DMS153 treated with DMSO at 0.1 percent for 48 hours (cell line): ENCODE measurements at regions not wholly inside any gene's neighbourhood (a gene's known extent, or its start where the extent isn't known, plus 50 kb on each side); places are given as distances from the start of the nearest gene placed in this dataset.
"Not testable (repeated sequence)": the region's sequence is repeated elsewhere in the genome, so short reads cannot be mapped to it uniquely, and the experiment has no call there.

Experiments
- DNase-seq: peaks from one replicate; lab custom pipeline; 2025; ENCODE audit not compliant: unreplicated experiment; lab: John Stamatoyannopoulos, UW

GRCh38 chr4:1531683-1532548, 125.7 kb upstream of the NKX1-1 start:
- DNase-seq: no peak

DNA sequence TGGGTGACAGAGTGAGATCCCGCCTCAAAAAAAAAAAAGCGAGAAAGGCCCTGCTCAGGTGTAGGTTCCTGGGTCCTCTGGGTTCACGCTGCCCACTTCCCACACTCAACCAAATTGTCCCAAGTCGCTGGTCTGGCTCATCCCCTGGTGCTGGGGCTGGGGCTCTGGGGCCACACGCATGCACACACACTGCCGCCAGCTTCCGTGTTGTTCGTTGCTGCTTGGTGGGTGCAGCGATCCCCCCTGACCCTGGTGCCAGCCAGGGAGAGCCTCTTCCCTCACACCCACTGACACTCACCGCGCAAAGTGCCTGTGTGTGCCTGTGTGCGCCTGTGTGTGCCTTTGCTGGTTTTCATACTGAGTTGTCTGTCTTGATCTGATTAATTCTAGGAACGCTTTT, 124.1 kb upstream of the NKX1-1 start:
- DNase-seq: no peak

DNA sequence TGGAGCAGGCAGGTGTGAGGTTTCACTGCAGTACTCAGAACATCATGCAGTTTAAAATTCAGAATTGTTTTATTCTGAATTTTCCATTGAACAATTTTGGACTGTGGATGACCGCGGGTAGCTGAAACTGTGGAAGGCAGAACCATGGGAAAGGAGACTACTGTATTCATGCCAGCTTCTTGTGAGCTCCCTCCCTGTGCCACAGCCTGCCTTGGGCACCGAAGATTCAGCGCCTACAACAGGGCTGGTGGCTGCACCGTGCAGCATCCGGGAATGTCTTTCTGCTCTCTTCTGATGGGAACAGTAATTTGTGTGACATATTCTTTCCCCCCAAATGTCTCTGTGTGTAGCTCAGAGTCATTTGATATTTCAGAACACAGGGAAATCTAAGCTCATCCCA, 118.5 kb upstream of the NKX1-1 start:
- DNase-seq: no peak

GRCh38 chr4:1523907-1524636, 117.8 kb upstream of the NKX1-1 start:
- DNase-seq: no peak

GRCh38 chr4:1523506-1523905, 117.3 kb upstream of the NKX1-1 start:
- DNase-seq: no peak

DNA sequence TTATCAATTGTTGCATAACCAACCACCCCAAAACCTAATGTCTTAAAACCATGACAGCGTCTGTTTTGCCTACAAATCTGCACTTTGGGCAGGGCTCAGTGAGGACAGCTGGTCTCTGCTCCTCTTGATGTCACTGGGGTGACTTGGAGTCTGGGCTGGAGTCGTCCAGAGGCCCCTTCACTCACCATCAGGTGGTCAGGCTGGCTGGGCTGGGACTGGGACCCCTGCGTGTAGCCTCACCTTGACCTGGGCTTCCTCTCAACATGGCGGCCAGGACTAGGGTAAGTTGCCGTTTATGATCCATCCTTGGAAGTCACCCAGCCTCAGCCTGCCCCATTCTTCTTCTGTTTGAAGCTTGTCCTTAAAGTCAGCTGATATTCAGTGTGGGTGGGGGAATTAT, 116.8 kb upstream of the NKX1-1 start:
- no peak for DNase-seq

DNA sequence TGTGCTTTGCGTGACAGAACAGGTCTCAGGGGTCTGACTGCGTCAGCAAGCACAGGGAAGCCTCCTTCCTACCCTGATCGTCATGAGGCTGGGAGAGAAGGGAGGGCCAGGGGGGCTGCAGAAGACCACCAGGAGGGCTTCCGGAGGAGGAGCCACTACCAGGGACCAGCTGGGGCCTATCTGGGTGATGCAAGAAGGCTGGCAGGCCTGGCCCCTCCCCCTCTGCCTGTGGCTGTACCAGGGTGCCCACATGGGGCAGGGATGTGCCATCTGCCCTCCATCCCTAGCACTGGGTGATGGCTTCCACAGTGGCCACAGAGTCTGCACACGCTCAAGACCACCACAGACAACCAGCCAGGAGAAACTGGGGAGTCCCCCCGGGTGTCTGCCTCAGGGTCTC, 116.4 kb upstream of the NKX1-1 start:
- no peak for DNase-seq

GRCh38 chr4:1521821-1522361, 115.6 kb upstream of the NKX1-1 start:
- no peak for DNase-seq

DNA sequence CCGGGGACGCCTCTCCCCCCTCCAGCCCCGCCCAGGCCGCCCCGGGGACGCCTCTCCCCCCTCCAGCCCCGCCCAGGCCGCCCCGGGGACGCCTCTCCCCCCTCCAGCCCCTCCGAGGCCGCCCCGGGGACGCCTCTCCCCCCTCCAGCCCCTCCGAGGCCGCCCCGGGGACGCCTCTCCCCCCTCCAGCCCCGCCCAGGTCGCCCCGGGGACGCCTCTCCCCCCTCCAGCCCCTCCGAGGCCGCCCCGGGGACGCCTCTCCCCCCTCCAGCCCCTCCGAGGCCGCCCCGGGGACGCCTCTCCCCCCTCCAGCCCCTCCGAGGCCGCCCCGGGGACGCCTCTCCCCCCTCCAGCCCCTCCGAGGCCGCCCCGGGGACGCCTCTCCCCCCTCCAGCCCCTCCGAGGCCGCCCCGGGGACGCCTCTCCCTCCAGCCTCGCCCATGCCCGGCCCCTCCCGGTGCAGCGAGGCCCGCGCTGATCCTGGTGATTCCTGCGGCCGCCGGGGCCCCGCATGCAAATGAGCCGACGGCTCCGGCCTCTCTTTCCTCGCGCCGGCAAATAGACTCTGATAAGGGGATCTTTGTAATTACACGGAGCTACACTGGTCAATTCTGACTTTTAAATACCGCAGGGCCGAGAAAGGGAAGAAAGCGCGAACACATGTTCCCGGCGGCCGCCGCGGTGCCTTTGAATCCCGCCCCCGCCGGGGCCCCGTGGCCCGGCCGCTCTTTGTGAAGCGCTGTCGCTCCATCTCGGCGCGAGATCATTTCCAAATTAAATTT, 114.7 kb upstream of the NKX1-1 start:
- DNase-seq: not testable (repeated sequence)

GRCh38 chr4:1519787-1520661, 113.8 kb upstream of the NKX1-1 start:
- no peak for DNase-seq

GRCh38 chr4:1518997-1519700, 112.9 kb upstream of the NKX1-1 start:
- no peak for DNase-seq

GRCh38 chr4:1517592-1518411, 111.6 kb upstream of the NKX1-1 start:
- DNase-seq: no peak

DNA sequence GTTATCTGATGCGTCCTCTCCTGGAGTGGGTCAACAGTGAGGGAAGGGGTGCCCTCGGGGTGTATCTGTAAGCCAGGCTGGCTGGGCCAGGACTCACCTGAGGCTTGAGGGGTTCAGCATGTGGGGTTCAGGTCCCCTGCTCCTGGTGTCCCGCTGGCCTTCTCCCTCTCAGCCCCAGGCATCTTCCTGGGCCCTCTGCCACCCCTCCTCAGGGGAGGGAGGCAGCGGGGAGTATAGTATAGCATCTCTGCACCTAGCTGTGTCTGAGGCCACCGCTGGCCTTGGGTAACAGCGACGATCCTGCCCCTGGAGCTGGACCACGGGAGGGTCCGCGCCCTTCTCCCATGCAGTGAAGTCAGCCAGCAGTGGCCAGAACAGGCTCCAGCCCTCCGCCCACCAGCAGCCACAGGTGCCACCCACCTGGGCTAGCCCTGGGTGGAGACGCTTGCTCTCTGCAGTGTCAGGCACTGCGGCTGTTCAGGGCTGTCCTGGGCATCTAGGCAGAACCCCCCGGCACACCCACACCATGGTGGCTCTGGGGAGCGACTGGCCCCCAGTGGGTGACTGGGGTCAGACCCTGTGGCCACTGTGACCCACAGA, 110.7 kb upstream of the NKX1-1 start:
- DNase-seq: no peak

DNA sequence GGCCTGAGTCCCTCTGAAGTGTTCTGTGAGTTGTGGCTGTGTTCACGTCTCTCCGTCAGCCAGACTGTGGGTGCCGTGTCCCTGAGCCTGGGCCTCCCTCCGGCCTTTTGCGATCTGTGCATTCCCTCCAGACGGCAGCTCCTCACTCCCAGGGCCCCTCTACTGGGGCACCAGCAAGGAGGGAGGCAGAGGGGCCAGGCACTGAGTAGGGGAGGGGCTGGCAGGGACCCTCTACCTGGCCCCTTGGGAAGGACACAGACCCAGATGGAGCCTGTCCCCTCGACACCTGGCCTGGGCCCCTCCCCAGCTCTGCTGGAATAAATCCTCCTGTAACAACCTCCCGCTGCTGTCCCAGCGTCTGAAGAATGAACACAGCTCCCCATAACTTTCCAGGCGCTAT, 110.0 kb upstream of the NKX1-1 start:
- no peak for DNase-seq

DNA sequence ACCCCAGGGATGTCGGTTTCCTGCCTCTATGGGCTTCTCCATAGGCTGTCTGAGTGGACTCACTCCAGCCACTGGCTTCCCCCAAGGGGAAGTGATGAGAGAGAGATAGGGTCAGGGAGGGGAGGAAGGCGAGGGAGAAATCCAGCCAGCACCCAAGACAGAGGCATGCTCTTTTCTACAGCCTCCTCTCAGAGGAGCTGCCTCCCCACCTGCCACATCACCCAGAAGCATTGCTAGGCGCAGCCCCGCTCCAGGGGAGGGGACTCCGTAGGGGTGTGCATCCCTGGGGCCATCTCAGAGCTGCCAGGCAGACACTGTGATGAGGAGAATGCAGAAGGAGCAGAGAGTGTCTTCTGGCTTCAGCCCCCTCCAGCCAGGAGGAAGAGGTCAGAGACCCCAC, 109.5 kb upstream of the NKX1-1 start:
- no peak for DNase-seq

- DNase-seq: no peak
Measured at GRCh38 chr4:1515156-1515555, 108.9 kb upstream of the NKX1-1 start.

- no peak for DNase-seq
Measured at GRCh38 chr4:1514612-1515011, 108.4 kb upstream of the NKX1-1 start.

GRCh38 chr4:1513936-1514483, 107.8 kb upstream of the NKX1-1 start:
- DNase-seq: no peak
